HCT116 (cell line): ENCODE measurements at regions not wholly inside any gene's neighbourhood (a gene's known extent, or its start where the extent isn't known, plus 50 kb on each side); places are given as distances from the start of the nearest gene placed in this dataset.

Experiments used
- MAX ChIP-seq: IDR thresholded peaks from 2 replicates; pipeline ENCODE4 v1.6.1; 2012
- POLR2A ChIP-seq: IDR thresholded peaks from 2 replicates; pipeline ENCODE4 v1.7.0; 2011; ENCODE audit warnings: borderline replicate concordance; ENCODE audit not compliant: insufficient read depth, insufficient read length; ENCODE audit errors: extremely low read depth
- POLR2AphosphoS5 ChIP-seq: IDR thresholded peaks from 2 replicates; pipeline ENCODE4 v1.6.1; 2011; ENCODE audit warnings: mild to moderate bottlenecking, low read depth, low read length, moderate library complexity
- TF ChIP-seq, protein P1 (sequence below), 3 experiments: fragments of 200-600 bp in 1 of 3; sonication (generic) in 1 of 3; IDR thresholded peaks in 2 of 3; conservative IDR thresholded peaks in 1 of 3; 2 replicates each; pipeline ENCODE4 v1.5.1; 2012 to 2017; ENCODE audit warnings: low read depth in 2 of 3, low read length in 2 of 3, antibody characterized with exemption in 1 of 3, borderline replicate concordance in 1 of 3, control low read depth in 1 of 3, mild to moderate bottlenecking in 1 of 3, mixed read lengths in 1 of 3, mixed run types in 1 of 3, moderate library complexity in 1 of 3; ENCODE audit not compliant: insufficient read depth in 1 of 3

GRCh38 chr2:237214030-237214675 is 128.5 kb downstream of the COPS8 start:
- TF ChIP-seq, protein P1, sequence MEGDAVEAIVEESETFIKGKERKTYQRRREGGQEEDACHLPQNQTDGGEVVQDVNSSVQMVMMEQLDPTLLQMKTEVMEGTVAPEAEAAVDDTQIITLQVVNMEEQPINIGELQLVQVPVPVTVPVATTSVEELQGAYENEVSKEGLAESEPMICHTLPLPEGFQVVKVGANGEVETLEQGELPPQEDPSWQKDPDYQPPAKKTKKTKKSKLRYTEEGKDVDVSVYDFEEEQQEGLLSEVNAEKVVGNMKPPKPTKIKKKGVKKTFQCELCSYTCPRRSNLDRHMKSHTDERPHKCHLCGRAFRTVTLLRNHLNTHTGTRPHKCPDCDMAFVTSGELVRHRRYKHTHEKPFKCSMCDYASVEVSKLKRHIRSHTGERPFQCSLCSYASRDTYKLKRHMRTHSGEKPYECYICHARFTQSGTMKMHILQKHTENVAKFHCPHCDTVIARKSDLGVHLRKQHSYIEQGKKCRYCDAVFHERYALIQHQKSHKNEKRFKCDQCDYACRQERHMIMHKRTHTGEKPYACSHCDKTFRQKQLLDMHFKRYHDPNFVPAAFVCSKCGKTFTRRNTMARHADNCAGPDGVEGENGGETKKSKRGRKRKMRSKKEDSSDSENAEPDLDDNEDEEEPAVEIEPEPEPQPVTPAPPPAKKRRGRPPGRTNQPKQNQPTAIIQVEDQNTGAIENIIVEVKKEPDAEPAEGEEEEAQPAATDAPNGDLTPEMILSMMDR (IDR thresholded peaks at IDR 0.05 in 2 of 3, conservative IDR thresholded peaks at IDR 0.05 in 1 of 3; ENCODE audit: borderline replicate concordance in 1 of 3, insufficient read depth in 1 of 3, low read depth in 2 of 3, low read length in 2 of 3): no peak
- no peak for TF ChIP-seq POLR2AphosphoS5
- TF ChIP-seq POLR2A: no peak
- no peak for TF ChIP-seq MAX
